GM12878 (cell line): ENCODE measurements at regions not wholly inside any gene's neighbourhood (a gene's known extent, or its start where the extent isn't known, plus 50 kb on each side); places are given as distances from the start of the nearest gene placed in this dataset.

ENCODE experiments used
- ATAC-seq: fragments of 200-7000 bp; cut with Tn5 transposase; 3 replicates; pipeline ENCODE4 v1.9.1; 2020; ENCODE audit warnings: mild to moderate bottlenecking, moderate library complexity
- BruUV-seq: library from RNA; stranded (reverse); fragments of 400-500 nt; replicated peaks from 2 replicates; lab custom pipeline; 2021; lab: Mats Ljungman, UMichigan
- CTCF ChIA-PET: fragments of 300-600 bp; sonication (Branson Sonifier 250); formaldehyde crosslinking; extraction: SDS; loops from one replicate; lab custom pipeline; 2021; ENCODE audit warnings: inconsistent platforms; lab: Yijun Ruan, JAX
- POLR2A ChIA-PET: fragments of 350-600 bp; formaldehyde crosslinking; extraction: SDS; loops from one replicate; lab custom pipeline; 2021; ENCODE audit warnings: inconsistent platforms; lab: Charles Lee
- RAD21 ChIA-PET: fragments of 300-600 bp; sonication (Branson Sonifier 250); formaldehyde crosslinking; loops from one replicate; lab custom pipeline; 2023; ENCODE audit warnings: antibody characterized with exemption; ENCODE audit not compliant: unreplicated experiment; lab: Charles Lee
- SMC1A ChIA-PET: fragments of 300-600 bp; sonication (Branson Sonifier 250); formaldehyde crosslinking; loops from one replicate; lab custom pipeline; 2023; ENCODE audit not compliant: unreplicated experiment, uncharacterized antibody; lab: Charles Lee
- DNase-seq: peaks from one replicate; pipeline ENCODE4 v3.0.0-alpha.2; 2011; ENCODE audit warnings: low read depth, low spot score
- FAIRE-seq: peaks from 3 replicates; lab custom pipeline; 2011; peaks lifted over from hg19 to GRCh38; lab: Jason Lieb, UNC
- H2AFZ ChIP-seq: 2 replicates; pipeline ENCODE4 v1.6.0; 2011; ENCODE audit warnings: low read depth, low read length, control low read depth; ENCODE audit not compliant: control insufficient read depth
- H3K27ac ChIP-seq: 2 replicates; pipeline ENCODE4 v1.5.1; 2011; ENCODE audit warnings: control low read depth; ENCODE audit not compliant: control insufficient read depth, insufficient read depth
- H3K27me3 ChIP-seq, 2 experiments: replicated peaks in 1 of 2; 2 replicates each; pipeline versions ENCODE4 v1.6.0 to v1.6.1; 2011; ENCODE audit warnings: low read length in 1 of 2; ENCODE audit not compliant: control insufficient read depth in 2 of 2, insufficient read depth in 2 of 2
- H3K36me3 ChIP-seq, 2 experiments: 2 replicates each; pipeline ENCODE4 v1.5.1; 2011; ENCODE audit warnings: low read length in 1 of 2; ENCODE audit not compliant: control insufficient read depth in 2 of 2, insufficient read depth in 2 of 2
- H3K4me1 ChIP-seq: 2 replicates; pipeline ENCODE4 v1.6.1; 2011; ENCODE audit warnings: mild to moderate bottlenecking, low read length, moderate library complexity, mixed read lengths; ENCODE audit not compliant: control insufficient read depth, insufficient read depth
- H3K4me2 ChIP-seq: 2 replicates; pipeline ENCODE4 v1.6.0; 2011; ENCODE audit warnings: control low read depth; ENCODE audit not compliant: control insufficient read depth, insufficient read depth
- H3K4me3 ChIP-seq: fragments of 200-600 bp; sonication (generic); 2 replicates; pipeline ENCODE4 v1.5.1; 2016
- H3K79me2 ChIP-seq: 2 replicates; pipeline ENCODE4 v1.6.0; 2011; ENCODE audit warnings: low read length; ENCODE audit not compliant: control insufficient read depth, insufficient read depth
- H3K9ac ChIP-seq: 2 replicates; pipeline ENCODE4 v1.8.0; 2011; ENCODE audit warnings: low read length, control low read depth, mixed read lengths; ENCODE audit not compliant: control insufficient read depth, insufficient read depth
- H3K9me3 ChIP-seq: replicated peaks from 3 replicates; pipeline ENCODE4 v1.5.1; 2011; ENCODE audit warnings: mild to moderate bottlenecking, low read length; ENCODE audit not compliant: control insufficient read depth, insufficient read depth
- H4K20me1 ChIP-seq: 2 replicates; pipeline ENCODE4 v1.6.0; 2011; ENCODE audit not compliant: control insufficient read depth, insufficient read depth
- KDM1A ChIP-seq: fragments of 200-600 bp; sonication (generic); IDR thresholded peaks from 2 replicates; pipeline ENCODE4 v1.6.1; 2016; ENCODE audit warnings: borderline replicate concordance
- REST ChIP-seq: IDR thresholded peaks from 2 replicates; pipeline ENCODE4 v1.6.1; 2012; ENCODE audit warnings: mild to moderate bottlenecking, low read depth, low read length
- WGBS: methylation state at CpG from one replicate; pipeline ENCODE4 v1.1.6; 2016; ENCODE audit warnings: low lambda C conversion rate; ENCODE audit not compliant: insufficient replicate concordance, insufficient coverage; ENCODE audit errors: missing lambda C conversion rate; 5-methylcytosine and 5-hydroxymethylcytosine counted together
- in situ Hi-C: fragments of 300-500 bp; cut with MboI; formaldehyde crosslinking; loops from 9 replicates; pipeline ENCODE4 v1.14.3; 2018; ENCODE audit warnings: mixed read lengths
- intact Hi-C: fragments of 100-400 bp; cut with micrococcal nuclease; formaldehyde crosslinking; loops from one replicate; pipeline ENCODE4 v1.14.2; 2022; ENCODE audit not compliant: unreplicated experiment

- in situ Hi-C loops, result no loop called here
- intact Hi-C loops, result no loop called here
- no peak overlapping the region for H3K27ac ChIP-seq
- H3K4me2 ChIP-seq, result no peak overlapping the region
- H3K27me3 ChIP-seq, result no peaks in the 10 kb centered on the region
- TF ChIP-seq KDM1A (no peak), REST (peak; percentile 95)
- DNase-seq (no peak), FAIRE-seq (no peak), ATAC-seq (no peak)
- ChIA-PET SMC1A (no interaction called here), CTCF (no interaction called here), RAD21 (no interaction called here), POLR2A (no interaction called here)
- no peaks in the 10 kb centered on the region for H3K4me1 ChIP-seq
- H3K4me3 ChIP-seq, result no peak overlapping the region
- WGBS, result 6% methylated on average over 1 of the region's 1 CpG
- no peaks in the 10 kb centered on the region for H3K9me3 ChIP-seq
- no peaks in the 10 kb centered on the region for H4K20me1 ChIP-seq
- no TSS peak for BruUV-seq
- H2AFZ ChIP-seq, result no peak overlapping the region
- H3K36me3 ChIP-seq, result no peaks in the 10 kb centered on the region
- H3K79me2 ChIP-seq, result no peaks in the 10 kb centered on the region
- no peak overlapping the region for H3K9ac ChIP-seq
Observed at GRCh38 chr16:22641131-22641628, 130.5 kb downstream of the NPIPB5 start.
